Mesenteric fat pad (tissue), 1 donor: ENCODE measurements at regions not wholly inside any gene's neighbourhood (a gene's known extent, or its start where the extent isn't known, plus 50 kb on each side); places are given as distances from the start of the nearest gene placed in this dataset.

Experiments
- DNase-seq: peaks from one replicate; pipeline ENCODE4 v3.0.0-alpha.2; 2020; ENCODE audit warnings: low spot score
- donor health status: DM: yes; HTN: yes; CAD: no.

- no peak for DNase-seq
These were observed 51.4 kb upstream of the IRF2BP2 start for GRCh38 chr1:234661317-234661928.

- DNase-seq = no peak
These were observed 50.7 kb upstream of the IRF2BP2 start for GRCh38 chr1:234660536-234661316.
